MCF 10A (cell line): ENCODE measurements at regions not wholly inside any gene's neighbourhood (a gene's known extent, or its start where the extent isn't known, plus 50 kb on each side); places are given as distances from the start of the nearest gene placed in this dataset.

Experiments
- BruUV-seq: library from RNA; stranded (reverse); fragments of 400-500 nt; replicated peaks from 2 replicates; lab custom pipeline; 2021; lab: Mats Ljungman, UMichigan
- CTCF ChIA-PET: fragments of 300-600 bp; sonication (Branson Sonifier 250); formaldehyde crosslinking; extraction: SDS; loops from one replicate; lab custom pipeline; 2021; ENCODE audit warnings: antibody characterized with exemption, inconsistent platforms; lab: Yijun Ruan, JAX
- POLR2A ChIA-PET: fragments of 300-600, 350-650 bp; sonication (Branson Sonifier 250); formaldehyde crosslinking; extraction: SDS; loops from one replicate; lab custom pipeline; 2020; ENCODE audit warnings: antibody characterized with exemption, inconsistent platforms; lab: Yijun Ruan, JAX
- DNase-seq: peaks from one replicate; pipeline ENCODE4 v3.0.0-alpha.2; 2018; ENCODE audit not compliant: unreplicated experiment
- H3K27ac Mint-ChIP-seq: one replicate; pipeline ENCODE4 v1.8.0; 2022; ENCODE audit warnings: mild to moderate bottlenecking, low read depth, mixed read lengths; ENCODE audit not compliant: unreplicated experiment
- H3K27me3 Mint-ChIP-seq: one replicate; pipeline ENCODE4 v1.8.0; 2022; ENCODE audit warnings: mixed read lengths; ENCODE audit not compliant: insufficient read depth, unreplicated experiment
- H3K36me3 Mint-ChIP-seq: one replicate; pipeline ENCODE4 v1.8.0; 2022; ENCODE audit warnings: mild to moderate bottlenecking, moderate library complexity, mixed read lengths; ENCODE audit not compliant: insufficient read depth, unreplicated experiment
- H3K4me1 Mint-ChIP-seq: one replicate; pipeline ENCODE4 v1.8.0; 2022; ENCODE audit warnings: mixed read lengths; ENCODE audit not compliant: insufficient read depth, unreplicated experiment
- H3K4me3 Mint-ChIP-seq: one replicate; pipeline ENCODE4 v1.8.0; 2022; ENCODE audit warnings: mild to moderate bottlenecking, moderate library complexity, mixed read lengths; ENCODE audit not compliant: unreplicated experiment
- H3K9me3 Mint-ChIP-seq: one replicate; pipeline ENCODE4 v1.8.0; 2022; ENCODE audit warnings: mixed read lengths; ENCODE audit not compliant: unreplicated experiment
- CTCF ChIP-seq: fragments of 200-600 bp; IDR thresholded peaks from one replicate; pipeline ENCODE4 v1.8.0; 2022; ENCODE audit warnings: antibody characterized with exemption, mild to moderate bottlenecking; ENCODE audit not compliant: unreplicated experiment
- intact Hi-C: fragments of 100-400 bp; cut with micrococcal nuclease; formaldehyde crosslinking; loops from 2 replicates; pipeline ENCODE4 v1.14.1; 2022

GRCh38 chr7:79684384-79684783 is 230.9 kb upstream of the MAGI2 start:
- H3K4me1 Mint-ChIP-seq: no peaks in the 10 kb centered on the region
- no TSS peak for BruUV-seq
- H3K4me3 Mint-ChIP-seq: no peak overlapping the region
- ChIA-PET CTCF (no interaction called here), POLR2A (no interaction called here)
- no peak for TF ChIP-seq CTCF
- no peak for DNase-seq
- intact Hi-C loops: no loop called here
- peaks cover 71% of the 10 kb centered on the region for H3K27me3 Mint-ChIP-seq
- H3K36me3 Mint-ChIP-seq: no peaks in the 10 kb centered on the region
- no peaks in the 10 kb centered on the region for H3K9me3 Mint-ChIP-seq
- no peak overlapping the region for H3K27ac Mint-ChIP-seq

- no TSS peak for BruUV-seq
- CTCF ChIA-PET: no interaction called here
- intact Hi-C loops: no loop called here
Measured at GRCh38 chr7:79683916-79684315, 230.4 kb upstream of the MAGI2 start.

GRCh38 chr7:79683185-79683890 is 229.9 kb upstream of the MAGI2 start:
- Mint-ChIP-seq H3K36me3 (no peaks in the 10 kb centered on the region), H3K27ac (no peak overlapping the region), H3K4me3 (no peak overlapping the region), H3K27me3 (peaks cover 74% of the 10 kb centered on the region), H3K9me3 (no peaks in the 10 kb centered on the region), H3K4me1 (no peaks in the 10 kb centered on the region)
- intact Hi-C loops: no loop called here
- no peak for DNase-seq
- ChIA-PET CTCF (no interaction called here), POLR2A (no interaction called here)
- no peak for TF ChIP-seq CTCF
- no TSS peak for BruUV-seq

More at GRCh38 chr7:79683916-79684315, 230.4 kb upstream of the MAGI2 start:
- Mint-ChIP-seq H3K9me3 (no peaks in the 10 kb centered on the region), H3K4me3 (no peak overlapping the region), H3K4me1 (no peaks in the 10 kb centered on the region), H3K27ac (no peak overlapping the region), H3K36me3 (no peaks in the 10 kb centered on the region), H3K27me3 (peaks cover 71% of the 10 kb centered on the region)
- no peak for TF ChIP-seq CTCF
- no peak for DNase-seq
- POLR2A ChIA-PET: no interaction called here

- TF ChIP-seq CTCF: no peak
- ChIA-PET POLR2A (no interaction called here), CTCF (no interaction called here)
- no peak overlapping the region for H3K4me3 Mint-ChIP-seq
- BruUV-seq: no TSS peak
- H3K27ac Mint-ChIP-seq: no peak overlapping the region
- no peaks in the 10 kb centered on the region for H3K4me1 Mint-ChIP-seq
- no peaks in the 10 kb centered on the region for H3K9me3 Mint-ChIP-seq
- DNase-seq: no peak
- peaks cover 78% of the 10 kb centered on the region for H3K27me3 Mint-ChIP-seq
- H3K36me3 Mint-ChIP-seq: no peaks in the 10 kb centered on the region
- intact Hi-C loops: no loop called here
Measured at GRCh38 chr7:79681454-79681853, 228.0 kb upstream of the MAGI2 start.
